Fibroblast of mammary gland (primary cell): ENCODE measurements at regions not wholly inside any gene's neighbourhood (a gene's known extent, or its start where the extent isn't known, plus 50 kb on each side); places are given as distances from the start of the nearest gene placed in this dataset.

Experiments used
- DNase-seq: peaks from one replicate; pipeline ENCODE4 v3.0.0-alpha.2; 2010; ENCODE audit warnings: low read depth
- H3K4me3 ChIP-seq: 2 replicates; pipeline ENCODE4 v1.5.1; 2011; ENCODE audit warnings: low read depth, mild to moderate bottlenecking, low read length, moderate library complexity; ENCODE audit not compliant: control insufficient read depth
- TF ChIP-seq, protein P1 (sequence below): conservative IDR thresholded peaks from 2 replicates; pipeline ENCODE4 v1.5.1; 2011; ENCODE audit warnings: low read depth, low read length, inconsistent platforms; ENCODE audit not compliant: control insufficient read depth, insufficient read depth

- TF ChIP-seq, protein P1, sequence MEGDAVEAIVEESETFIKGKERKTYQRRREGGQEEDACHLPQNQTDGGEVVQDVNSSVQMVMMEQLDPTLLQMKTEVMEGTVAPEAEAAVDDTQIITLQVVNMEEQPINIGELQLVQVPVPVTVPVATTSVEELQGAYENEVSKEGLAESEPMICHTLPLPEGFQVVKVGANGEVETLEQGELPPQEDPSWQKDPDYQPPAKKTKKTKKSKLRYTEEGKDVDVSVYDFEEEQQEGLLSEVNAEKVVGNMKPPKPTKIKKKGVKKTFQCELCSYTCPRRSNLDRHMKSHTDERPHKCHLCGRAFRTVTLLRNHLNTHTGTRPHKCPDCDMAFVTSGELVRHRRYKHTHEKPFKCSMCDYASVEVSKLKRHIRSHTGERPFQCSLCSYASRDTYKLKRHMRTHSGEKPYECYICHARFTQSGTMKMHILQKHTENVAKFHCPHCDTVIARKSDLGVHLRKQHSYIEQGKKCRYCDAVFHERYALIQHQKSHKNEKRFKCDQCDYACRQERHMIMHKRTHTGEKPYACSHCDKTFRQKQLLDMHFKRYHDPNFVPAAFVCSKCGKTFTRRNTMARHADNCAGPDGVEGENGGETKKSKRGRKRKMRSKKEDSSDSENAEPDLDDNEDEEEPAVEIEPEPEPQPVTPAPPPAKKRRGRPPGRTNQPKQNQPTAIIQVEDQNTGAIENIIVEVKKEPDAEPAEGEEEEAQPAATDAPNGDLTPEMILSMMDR, result no peak
- DNase-seq, result no peak
- no peak overlapping the region for H3K4me3 ChIP-seq
Observed at GRCh38 chr13:68019901-68020300, 789.8 kb upstream of the PCDH9 start.

DNA sequence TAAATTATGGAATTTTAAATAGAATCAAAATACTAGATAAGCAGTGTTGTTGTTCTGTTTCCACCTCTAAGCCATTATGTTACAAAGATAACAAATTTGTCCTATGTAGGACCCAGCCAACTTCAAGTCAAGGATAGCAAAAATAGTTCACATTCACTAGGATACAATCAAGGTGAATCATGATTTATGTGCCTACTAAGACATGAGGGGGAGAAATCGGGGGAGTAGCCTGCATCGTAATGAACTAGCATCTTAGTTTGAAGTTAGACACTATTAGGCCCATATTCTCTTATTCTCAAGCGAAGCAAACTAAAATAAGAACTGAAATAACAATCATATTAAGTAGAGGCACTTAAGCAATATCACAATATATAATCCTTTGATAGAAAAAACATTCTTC, 779.4 kb upstream of the PCDH9 start:
- no peak for DNase-seq
- TF ChIP-seq, protein P1, result no peak
- no peak overlapping the region for H3K4me3 ChIP-seq

GRCh38 chr13:68007576-68007975, 777.4 kb upstream of the PCDH9 start:
- no peak overlapping the region for H3K4me3 ChIP-seq
- TF ChIP-seq, protein P1, result no peak
- DNase-seq, result no peak

DNA sequence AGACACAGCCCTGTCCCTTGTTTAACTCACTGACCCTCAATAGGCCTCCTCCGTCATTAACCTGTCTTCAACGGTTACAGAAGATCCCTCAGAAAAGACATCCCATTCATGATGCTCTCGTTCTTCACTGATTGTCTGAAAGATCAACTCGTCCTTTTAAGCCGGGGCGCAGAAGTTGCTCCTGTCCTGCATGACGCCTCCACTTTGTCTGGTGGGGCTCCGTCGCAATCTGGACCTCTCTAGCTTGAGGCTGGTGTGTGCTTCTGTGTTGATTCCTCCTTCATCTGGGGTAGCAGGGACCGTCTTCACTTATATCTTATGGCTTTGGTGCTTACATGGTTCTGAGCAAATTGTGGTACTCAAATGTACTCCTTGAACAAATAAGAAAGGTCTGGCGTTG, 766.0 kb upstream of the PCDH9 start:
- no peak overlapping the region for H3K4me3 ChIP-seq
- no peak for DNase-seq
- TF ChIP-seq, protein P1, result no peak

DNA sequence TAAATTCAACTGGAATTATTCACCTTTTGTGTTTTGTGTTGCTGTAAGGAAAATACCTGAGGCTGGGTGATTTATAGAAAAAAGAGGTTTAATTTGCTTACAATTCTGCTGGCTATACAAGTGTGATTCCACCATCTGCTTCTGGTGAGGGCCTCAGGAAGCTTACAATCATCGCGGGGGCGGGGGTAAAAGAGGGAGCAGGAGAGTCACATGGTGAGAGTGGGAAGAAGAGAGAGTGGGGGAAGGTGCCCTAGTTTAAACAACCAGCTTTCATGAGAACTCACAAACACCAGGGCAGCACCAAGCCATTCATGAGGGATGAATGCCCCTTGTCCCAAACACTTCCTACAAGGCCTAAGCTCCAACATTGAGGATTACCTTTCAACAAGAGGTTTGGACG, 760.7 kb upstream of the PCDH9 start:
- DNase-seq, result no peak
- TF ChIP-seq, protein P1, result no peak

DNA sequence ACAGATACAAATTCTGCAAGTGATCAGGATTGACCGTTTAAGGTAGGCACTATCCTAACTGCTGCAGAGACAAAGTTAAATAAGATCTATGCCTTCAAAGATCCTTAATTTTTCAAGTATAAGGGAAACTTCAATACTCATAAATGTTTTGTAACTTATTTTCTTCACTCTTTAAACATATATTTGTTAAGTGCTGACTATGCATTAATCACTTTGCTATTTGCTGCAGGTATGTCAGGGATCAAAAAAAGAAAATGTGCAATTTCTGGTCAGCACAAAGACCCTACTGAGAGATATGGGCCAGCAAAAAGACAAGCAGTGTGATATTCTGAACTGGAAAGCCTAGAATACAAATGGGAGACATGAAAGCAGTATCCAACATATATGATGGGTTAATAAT, 756.1 kb upstream of the PCDH9 start:
- TF ChIP-seq, protein P1, result no peak
- no peak for DNase-seq
- H3K4me3 ChIP-seq, result no peak overlapping the region

More for the DNA sequence above, 760.7 kb upstream of the PCDH9 start:
- H3K4me3 ChIP-seq, result no peak overlapping the region

- TF ChIP-seq, protein P1, result no peak
- peak; percentile 47 for DNase-seq
- H3K4me3 ChIP-seq, result no peak overlapping the region
Observed at GRCh38 chr13:67977066-67977465, 746.9 kb upstream of the PCDH9 start.
